Activated T-helper 9 cell treated with anti-CD3 and anti-CD28 coated beads, Interleukin-2, amount 50 U/mL, for 16 hours (primary cell): ENCODE measurements at regions not wholly inside any gene's neighbourhood (a gene's known extent, or its start where the extent isn't known, plus 50 kb on each side); places are given as distances from the start of the nearest gene placed in this dataset.

Experiments
- DNase-seq: peaks from one replicate; pipeline ENCODE4 v3.0.0-alpha.2; 2020; ENCODE audit warnings: low read depth

- DNase-seq = no peak
Measured at GRCh38 chrX:149274516-149275105, 230.5 kb downstream of the IDS start.

- no peak for DNase-seq
Measured at GRCh38 chrX:149272690-149273463, 232.2 kb downstream of the IDS start.

GRCh38 chrX:149267878-149268813, 237.0 kb downstream of the IDS start:
- no peak for DNase-seq

GRCh38 chrX:149262086-149262485, 243.0 kb downstream of the IDS start:
- DNase-seq = no peak

- DNase-seq = no peak
Measured at GRCh38 chrX:149259241-149259640, 245.9 kb downstream of the IDS start.

GRCh38 chrX:149255860-149256259, 249.2 kb downstream of the IDS start:
- DNase-seq = no peak

GRCh38 chrX:149248073-149248625, 257.0 kb downstream of the IDS start:
- DNase-seq = no peak

- DNase-seq = no peak
Measured at GRCh38 chrX:149230689-149231088, 274.4 kb downstream of the IDS start.

- no peak for DNase-seq
Measured at GRCh38 chrX:149223854-149224253, 281.3 kb downstream of the IDS start.

- no peak for DNase-seq
Measured at GRCh38 chrX:149222040-149222439, 283.1 kb downstream of the IDS start.

- DNase-seq = no peak
Measured at GRCh38 chrX:149221230-149221629, 283.9 kb downstream of the IDS start.

GRCh38 chrX:149213264-149213663, 291.8 kb downstream of the IDS start:
- DNase-seq = no peak

GRCh38 chrX:149208307-149208706, 296.8 kb downstream of the IDS start:
- no peak for DNase-seq

- DNase-seq = no peak
Measured at GRCh38 chrX:149207518-149207917, 297.6 kb downstream of the IDS start.

- DNase-seq = no peak
Measured at GRCh38 chrX:149205937-149206336, 299.2 kb downstream of the IDS start.

GRCh38 chrX:149205081-149205480, 300.0 kb downstream of the IDS start:
- no peak for DNase-seq

- DNase-seq = no peak
Measured at GRCh38 chrX:149199734-149200133, 305.4 kb downstream of the IDS start.

- no peak for DNase-seq
Measured at GRCh38 chrX:149198980-149199732, 305.9 kb downstream of the IDS start.

GRCh38 chrX:149185087-149185486, 320.0 kb downstream of the IDS start:
- DNase-seq = no peak

GRCh38 chrX:149161435-149162088, 343.5 kb downstream of the IDS start:
- DNase-seq = no peak

- DNase-seq = no peak
Measured at GRCh38 chrX:149157976-149158375, 347.1 kb downstream of the IDS start.
